ENCODE measurements at regions not wholly inside any gene's neighbourhood (a gene's known extent, or its start where the extent isn't known, plus 50 kb on each side); places are given as distances from the start of the nearest gene placed in this dataset.

DNA sequence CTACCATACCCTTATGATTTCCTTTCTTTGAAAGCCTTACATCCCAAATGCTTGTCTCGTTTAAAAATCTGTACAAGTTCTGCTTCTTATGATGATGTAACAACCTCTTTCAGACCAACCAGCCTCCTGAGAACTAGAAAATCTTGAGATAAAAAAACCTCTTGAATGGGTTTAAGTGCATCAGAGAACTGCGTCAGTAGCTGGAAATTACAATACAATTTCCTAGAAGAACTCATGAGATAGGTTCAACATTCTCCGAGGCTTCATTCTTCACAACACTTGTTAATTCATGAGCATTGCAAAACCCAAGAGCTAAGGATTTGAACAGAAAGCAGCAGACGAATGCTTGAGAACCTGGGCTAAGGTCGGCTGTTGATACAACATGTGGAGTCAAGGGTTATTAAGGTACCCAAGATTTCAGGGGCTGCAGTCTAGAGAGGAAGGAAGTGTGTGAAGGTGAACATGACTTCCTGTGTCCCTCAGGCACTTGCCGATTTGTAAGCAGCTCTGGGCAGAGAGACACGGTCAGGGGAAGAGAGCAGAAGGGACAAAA is 286.0 kb downstream of the ICE1 start:
- no peak for DNase-seq (ENCODE audit: extremely low spot score, unreplicated experiment)
- Mint-ChIP-seq H3K4me3 (no peak overlapping the region), H3K4me1 (ENCODE audit: unreplicated experiment) (peaks cover 18% of the 10 kb centered on the region), H3K36me3 (no peaks in the 10 kb centered on the region), H3K27ac (no peak overlapping the region), H3K9me3 (no peaks in the 10 kb centered on the region), H3K27me3 (peaks cover 15% of the 10 kb centered on the region)
- TF ChIP-seq, protein P1, sequence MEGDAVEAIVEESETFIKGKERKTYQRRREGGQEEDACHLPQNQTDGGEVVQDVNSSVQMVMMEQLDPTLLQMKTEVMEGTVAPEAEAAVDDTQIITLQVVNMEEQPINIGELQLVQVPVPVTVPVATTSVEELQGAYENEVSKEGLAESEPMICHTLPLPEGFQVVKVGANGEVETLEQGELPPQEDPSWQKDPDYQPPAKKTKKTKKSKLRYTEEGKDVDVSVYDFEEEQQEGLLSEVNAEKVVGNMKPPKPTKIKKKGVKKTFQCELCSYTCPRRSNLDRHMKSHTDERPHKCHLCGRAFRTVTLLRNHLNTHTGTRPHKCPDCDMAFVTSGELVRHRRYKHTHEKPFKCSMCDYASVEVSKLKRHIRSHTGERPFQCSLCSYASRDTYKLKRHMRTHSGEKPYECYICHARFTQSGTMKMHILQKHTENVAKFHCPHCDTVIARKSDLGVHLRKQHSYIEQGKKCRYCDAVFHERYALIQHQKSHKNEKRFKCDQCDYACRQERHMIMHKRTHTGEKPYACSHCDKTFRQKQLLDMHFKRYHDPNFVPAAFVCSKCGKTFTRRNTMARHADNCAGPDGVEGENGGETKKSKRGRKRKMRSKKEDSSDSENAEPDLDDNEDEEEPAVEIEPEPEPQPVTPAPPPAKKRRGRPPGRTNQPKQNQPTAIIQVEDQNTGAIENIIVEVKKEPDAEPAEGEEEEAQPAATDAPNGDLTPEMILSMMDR (conservative IDR thresholded peaks at IDR 0.05), result no peak

DNA sequence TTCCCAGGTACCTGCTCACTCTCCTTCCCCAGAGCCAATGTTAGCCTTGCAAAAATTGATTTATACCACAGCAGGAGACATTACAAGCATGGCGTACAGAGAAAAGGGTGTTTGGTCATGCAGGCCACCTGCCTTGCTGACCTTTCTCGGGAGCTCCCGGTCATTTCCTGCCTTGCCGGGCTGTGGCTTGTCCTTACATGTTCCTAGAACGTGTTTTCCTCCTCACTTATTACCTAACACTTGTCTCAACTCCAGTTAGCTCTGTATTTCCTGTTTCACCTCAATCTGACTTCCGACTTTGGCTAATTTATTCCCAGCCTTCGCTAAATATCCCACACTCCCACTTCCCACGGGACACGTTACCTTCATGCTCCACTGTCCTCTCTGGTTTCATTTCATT is 282.5 kb downstream of the ICE1 start:
- TF ChIP-seq, protein P1 (conservative IDR thresholded peaks at IDR 0.05), result no peak
- DNase-seq (ENCODE audit: extremely low spot score, unreplicated experiment), result no peak
- Mint-ChIP-seq H3K4me3 (no peak overlapping the region), H3K27me3 (no peaks in the 10 kb centered on the region), H3K27ac (peak overlapping the region; percentile 4), H3K4me1 (ENCODE audit: unreplicated experiment) (no peaks in the 10 kb centered on the region), H3K36me3 (no peaks in the 10 kb centered on the region), H3K9me3 (no peaks in the 10 kb centered on the region)

DNA sequence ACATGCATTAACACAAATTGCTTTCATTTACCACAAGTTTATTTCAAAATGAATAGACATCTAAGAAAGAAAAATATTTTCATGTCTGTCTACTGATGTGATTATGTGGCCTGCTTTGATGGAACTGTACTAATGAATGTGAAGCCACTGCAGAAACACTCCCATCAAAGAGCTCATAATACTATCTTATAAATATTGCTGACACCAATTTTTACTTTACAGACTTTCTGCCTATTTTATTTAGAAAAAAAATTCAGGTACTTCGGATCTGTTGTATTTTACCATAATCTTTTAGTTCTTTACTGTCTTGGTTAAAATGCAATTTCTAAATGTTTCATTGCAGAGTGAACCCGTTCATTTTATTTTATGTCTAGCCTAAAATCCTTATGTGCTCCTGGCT is 281.9 kb downstream of the ICE1 start:
- DNase-seq (ENCODE audit: extremely low spot score, unreplicated experiment), result no peak
- H3K9me3 Mint-ChIP-seq, result no peaks in the 10 kb centered on the region
- no peak overlapping the region for H3K4me3 Mint-ChIP-seq
- no peaks in the 10 kb centered on the region for H3K27me3 Mint-ChIP-seq
- TF ChIP-seq, protein P1 (conservative IDR thresholded peaks at IDR 0.05), result no peak
- no peaks in the 10 kb centered on the region for H3K36me3 Mint-ChIP-seq
- no peaks in the 10 kb centered on the region for H3K4me1 Mint-ChIP-seq (ENCODE audit: unreplicated experiment)
- no peak overlapping the region for H3K27ac Mint-ChIP-seq

DNA sequence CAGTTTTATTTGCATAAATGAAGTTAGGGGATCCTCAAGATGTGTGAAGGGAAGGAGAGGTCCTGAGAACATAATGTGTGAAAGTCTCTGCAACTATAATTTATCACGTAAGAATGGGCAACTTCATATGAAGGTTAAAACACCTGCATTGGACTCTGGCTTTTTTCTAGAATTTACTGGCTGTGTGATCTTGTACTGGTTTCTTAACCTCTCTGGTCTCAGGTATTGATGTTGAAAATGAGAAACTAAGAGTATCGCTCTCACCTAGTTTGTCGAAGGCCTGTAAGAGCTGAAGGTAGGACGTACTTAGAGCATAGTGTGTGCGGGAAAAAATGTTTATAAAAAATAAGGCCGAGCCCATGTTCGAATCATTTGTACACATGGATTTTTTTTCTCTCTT is 280.5 kb downstream of the ICE1 start:
- DNase-seq (ENCODE audit: extremely low spot score, unreplicated experiment), result no peak
- Mint-ChIP-seq H3K27me3 (no peaks in the 10 kb centered on the region), H3K4me1 (ENCODE audit: unreplicated experiment) (no peaks in the 10 kb centered on the region), H3K27ac (no peak overlapping the region), H3K36me3 (no peaks in the 10 kb centered on the region), H3K4me3 (no peak overlapping the region), H3K9me3 (no peaks in the 10 kb centered on the region)
- TF ChIP-seq, protein P1 (conservative IDR thresholded peaks at IDR 0.05), result no peak

DNA sequence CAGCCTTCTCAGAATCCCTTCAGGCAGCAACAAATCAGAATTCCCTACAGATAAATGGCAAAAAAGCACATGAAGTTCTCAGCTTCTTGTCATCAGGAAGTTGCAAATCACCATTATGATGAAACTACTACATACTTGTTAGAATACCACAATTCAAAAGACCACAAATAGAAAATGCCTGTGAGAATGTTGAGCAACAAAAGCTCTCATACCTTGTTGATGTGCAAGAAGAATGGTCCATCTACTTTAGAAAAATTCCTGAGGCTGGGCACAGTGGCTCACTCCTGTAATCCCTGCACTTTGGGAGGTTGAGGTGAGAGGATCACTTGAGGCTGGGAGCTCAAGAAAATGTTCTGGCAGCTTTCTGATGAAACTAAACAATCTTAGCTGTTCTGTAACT is 278.1 kb downstream of the ICE1 start:
- TF ChIP-seq, protein P1 (conservative IDR thresholded peaks at IDR 0.05), result no peak
- no peak for DNase-seq (ENCODE audit: extremely low spot score, unreplicated experiment)
- H3K27ac Mint-ChIP-seq, result no peak overlapping the region

DNA sequence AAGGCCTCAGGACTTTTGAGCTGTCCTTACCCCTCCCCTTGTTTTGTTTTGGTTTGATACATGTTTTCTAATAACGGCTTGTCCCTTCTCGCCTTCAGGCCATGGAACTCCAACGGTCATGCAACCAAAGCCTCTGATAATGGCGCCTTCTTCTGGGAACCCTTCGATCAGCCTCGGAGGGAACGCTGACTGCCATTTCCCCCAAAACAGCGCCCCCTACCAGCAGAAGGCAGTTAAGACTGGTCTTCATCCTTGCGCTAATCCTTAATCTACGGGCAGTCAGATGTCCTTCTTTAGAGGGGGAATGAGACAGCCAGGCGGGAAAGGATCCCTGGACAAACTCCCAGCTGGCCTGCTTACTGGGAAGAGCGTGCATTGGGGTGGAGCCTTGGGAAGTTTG is 276.6 kb downstream of the ICE1 start:
- Mint-ChIP-seq H3K27me3 (no peaks in the 10 kb centered on the region), H3K9me3 (no peaks in the 10 kb centered on the region), H3K36me3 (no peaks in the 10 kb centered on the region), H3K27ac (no peak overlapping the region), H3K4me1 (ENCODE audit: unreplicated experiment) (no peaks in the 10 kb centered on the region), H3K4me3 (no peak overlapping the region)
- TF ChIP-seq, protein P1 (conservative IDR thresholded peaks at IDR 0.05), result peak; percentile 45
- no peak for DNase-seq (ENCODE audit: extremely low spot score, unreplicated experiment)

More for the DNA sequence above, 278.1 kb downstream of the ICE1 start:
- Mint-ChIP-seq H3K4me3 (no peak overlapping the region), H3K36me3 (no peaks in the 10 kb centered on the region), H3K9me3 (no peaks in the 10 kb centered on the region), H3K27me3 (no peaks in the 10 kb centered on the region), H3K4me1 (ENCODE audit: unreplicated experiment) (no peaks in the 10 kb centered on the region)
